ENCODE measurements at regions not wholly inside any gene's neighbourhood (a gene's known extent, or its start where the extent isn't known, plus 50 kb on each side); places are given as distances from the start of the nearest gene placed in this dataset.

DNA sequence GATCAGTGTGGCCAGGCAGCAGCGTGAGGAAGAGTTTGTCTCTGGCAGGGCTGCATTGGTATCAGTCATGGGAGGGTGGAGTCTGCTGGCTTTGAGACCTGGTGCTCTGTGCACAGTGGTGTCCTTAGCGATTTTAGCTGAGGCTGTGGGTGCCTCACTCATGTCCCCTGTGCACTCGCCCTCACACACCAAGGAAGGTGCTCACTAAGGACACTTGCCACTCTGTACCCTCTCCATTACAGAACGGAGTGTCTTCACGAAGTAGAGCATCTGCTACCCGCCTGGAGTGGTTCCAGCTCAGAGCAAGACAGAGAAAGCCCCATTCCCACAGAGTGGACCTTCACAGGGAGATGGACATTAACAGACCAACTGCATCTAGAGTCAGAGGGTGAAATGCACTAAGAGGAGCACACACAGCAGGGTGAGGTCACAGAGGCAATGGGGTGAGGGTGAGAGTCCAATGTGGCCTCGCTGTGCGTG lies 117.9 kb downstream of the MATN1 start:
- no peak overlapping the region for H3K4me3 ChIP-seq (ENCODE audit: low read depth in 1 of 2, low read length in 2 of 2)
- no peaks in the 10 kb centered on the region for H3K27me3 ChIP-seq (ENCODE audit: control insufficient read depth in 1 of 2, insufficient read depth in 2 of 2, low read length in 2 of 2)
- no peaks in the 10 kb centered on the region for H3K9me3 ChIP-seq (ENCODE audit: control insufficient read depth in 2 of 2, insufficient read depth in 1 of 2, low read depth in 1 of 2, low read length in 1 of 2)
- WGBS, 2 donors = 69 to 81% methylated on average over 8 of the region's 8 CpGs
- peaks cover 0 to 2% of the 10 kb centered on the region in 2 donors for H3K4me1 ChIP-seq (ENCODE audit: control insufficient read depth in 2 of 2, insufficient read depth in 2 of 2, low read length in 1 of 2)
- H3K27ac ChIP-seq (ENCODE audit: low read depth in 2 of 2, low read length in 1 of 2) = no peak overlapping the region
- H3K36me3 ChIP-seq (ENCODE audit: control insufficient read depth in 2 of 2, insufficient read depth in 2 of 2, low read length in 1 of 2) = no peaks in the 10 kb centered on the region

DNA sequence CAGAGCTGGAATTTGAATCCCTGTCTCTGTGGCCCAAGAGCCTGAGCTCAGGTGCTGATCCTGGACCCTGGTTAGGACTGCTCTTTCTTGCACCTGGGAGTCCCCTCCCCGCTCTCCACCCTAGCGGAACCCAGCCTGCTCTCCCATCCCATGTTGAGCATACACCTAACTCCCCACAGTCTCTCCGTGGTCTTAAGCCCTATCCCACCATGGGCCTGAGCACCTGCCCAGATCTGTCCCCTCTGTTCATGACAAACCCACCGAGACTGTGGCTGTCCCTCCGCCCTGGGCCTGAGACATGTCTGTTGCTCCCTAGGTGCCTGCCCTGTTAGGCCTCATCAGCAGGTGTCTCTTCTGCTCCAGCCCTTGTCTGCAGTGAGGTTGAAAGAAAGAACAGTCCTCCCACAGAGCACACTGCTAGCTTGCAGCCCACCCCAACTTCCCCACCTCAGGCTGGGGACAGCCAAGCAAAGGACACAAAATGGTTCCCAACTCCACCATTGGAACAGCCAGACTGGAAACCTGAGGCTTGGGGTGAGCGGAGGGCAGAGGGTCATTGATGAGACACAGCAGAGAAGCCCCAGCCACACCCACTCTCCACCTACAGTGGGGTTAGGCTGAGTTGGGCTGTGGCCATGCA lies 118.5 kb downstream of the MATN1 start:
- no peaks in the 10 kb centered on the region for H3K9me3 ChIP-seq (ENCODE audit: control insufficient read depth in 2 of 2, insufficient read depth in 1 of 2, low read depth in 1 of 2, low read length in 1 of 2)
- 80 to 86% methylated on average over 6 of the region's 6 CpGs for WGBS, 2 donors
- H3K36me3 ChIP-seq (ENCODE audit: control insufficient read depth in 2 of 2, insufficient read depth in 2 of 2, low read length in 1 of 2) = no peaks in the 10 kb centered on the region
- H3K27ac ChIP-seq (ENCODE audit: low read depth in 2 of 2, low read length in 1 of 2) = no peak overlapping the region
- no peaks in the 10 kb centered on the region for H3K27me3 ChIP-seq (ENCODE audit: control insufficient read depth in 1 of 2, insufficient read depth in 2 of 2, low read length in 2 of 2)
- H3K4me3 ChIP-seq (ENCODE audit: low read depth in 1 of 2, low read length in 2 of 2) = no peak overlapping the region
- peaks cover 0 to 2% of the 10 kb centered on the region in 2 donors for H3K4me1 ChIP-seq (ENCODE audit: control insufficient read depth in 2 of 2, insufficient read depth in 2 of 2, low read length in 1 of 2)

DNA sequence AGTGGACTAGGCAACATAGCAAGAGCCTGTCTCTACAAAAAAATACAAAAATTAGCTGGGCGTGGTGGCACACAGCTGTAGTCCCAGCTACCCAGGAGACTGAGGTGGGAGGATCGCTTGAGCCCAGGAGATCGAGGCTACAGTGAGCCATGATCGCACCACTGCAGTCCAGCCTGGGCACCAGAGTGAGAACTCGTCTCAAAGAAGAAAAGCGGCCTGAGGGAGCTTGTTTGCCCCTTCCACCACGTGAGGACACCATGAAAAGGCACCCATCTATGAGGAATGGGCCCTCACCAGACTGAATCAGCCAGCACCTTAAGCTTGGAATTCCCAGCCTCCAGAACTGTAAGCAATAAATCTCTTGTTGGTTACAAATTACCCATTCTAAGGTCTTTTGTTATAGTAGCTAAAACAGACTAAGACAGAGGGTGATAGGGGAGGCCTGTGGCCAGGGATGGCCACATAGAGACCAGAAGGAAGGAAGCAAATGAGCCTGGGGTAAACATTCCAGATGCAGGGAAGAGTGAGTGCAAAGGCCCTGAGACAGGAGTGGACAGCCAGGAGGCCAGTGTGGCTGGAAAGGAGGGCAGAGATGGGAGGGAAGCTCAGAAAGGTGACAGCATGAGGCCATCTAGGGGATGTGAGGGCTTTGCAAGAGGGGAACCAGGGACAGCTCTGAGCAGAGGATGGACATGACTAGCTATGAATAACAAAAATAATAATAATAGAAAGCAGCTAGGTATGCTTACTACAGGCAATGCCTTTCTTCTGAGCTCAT lies 120.1 kb downstream of the MATN1 start:
- H3K36me3 ChIP-seq (ENCODE audit: control insufficient read depth in 2 of 2, insufficient read depth in 2 of 2, low read length in 1 of 2) = no peaks in the 10 kb centered on the region
- no peaks in the 10 kb centered on the region for H3K27me3 ChIP-seq (ENCODE audit: control insufficient read depth in 1 of 2, insufficient read depth in 2 of 2, low read length in 2 of 2)
- 78 to 86% methylated on average over 7 of the region's 7 CpGs for WGBS, 2 donors
- no peak overlapping the region for H3K27ac ChIP-seq (ENCODE audit: low read depth in 2 of 2, low read length in 1 of 2)
- H3K9me3 ChIP-seq (ENCODE audit: control insufficient read depth in 2 of 2, insufficient read depth in 1 of 2, low read depth in 1 of 2, low read length in 1 of 2) = no peaks in the 10 kb centered on the region
- no peak overlapping the region for H3K4me3 ChIP-seq (ENCODE audit: low read depth in 1 of 2, low read length in 2 of 2)
- H3K4me1 ChIP-seq (ENCODE audit: control insufficient read depth in 2 of 2, insufficient read depth in 2 of 2, low read length in 1 of 2) = no peaks in the 10 kb centered on the region

DNA sequence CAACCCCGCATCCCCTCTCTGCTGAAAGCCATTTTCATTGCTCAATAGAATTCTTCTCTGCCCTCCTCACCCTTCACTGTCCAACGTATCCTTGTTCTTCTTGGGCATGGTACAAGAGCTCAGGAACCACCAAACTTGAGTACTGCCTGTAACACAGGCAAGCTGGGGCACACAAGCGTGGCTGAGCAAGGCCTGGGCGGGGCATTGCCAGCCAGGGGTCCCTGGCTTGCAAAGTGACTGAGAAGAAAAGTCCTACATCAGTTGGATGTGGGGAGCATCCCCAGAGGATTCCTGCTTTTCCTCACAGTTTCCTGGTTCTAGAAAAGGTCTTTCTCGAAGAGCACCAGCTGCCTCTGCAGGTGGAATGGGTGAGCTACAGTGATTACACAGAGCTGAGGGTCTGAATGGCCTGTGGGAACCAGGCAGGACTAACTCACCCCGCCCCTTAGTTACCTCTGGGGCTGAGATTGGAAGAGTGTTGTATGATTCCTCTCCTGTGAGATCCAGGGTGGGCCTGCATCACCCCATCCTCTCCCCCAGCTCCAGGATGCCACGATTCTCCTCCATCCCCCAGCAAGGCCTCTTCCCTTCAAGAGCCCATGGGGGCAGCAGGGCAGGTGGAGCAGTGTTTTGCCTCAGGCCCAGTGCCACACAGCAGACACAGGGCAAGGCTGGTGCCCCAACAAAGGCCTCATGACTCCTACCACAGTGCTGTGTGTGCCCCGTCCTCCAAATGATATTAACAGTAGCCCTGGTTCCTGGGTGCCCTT lies 121.9 kb downstream of the MATN1 start:
- Histone ChIP-seq H3K27ac (ENCODE audit: low read depth in 2 of 2, low read length in 1 of 2) (no peak overlapping the region), H3K4me3 (ENCODE audit: low read depth in 1 of 2, low read length in 2 of 2) (no peak overlapping the region), H3K36me3 (ENCODE audit: control insufficient read depth in 2 of 2, insufficient read depth in 2 of 2, low read length in 1 of 2) (no peaks in the 10 kb centered on the region), H3K27me3 (ENCODE audit: control insufficient read depth in 1 of 2, insufficient read depth in 2 of 2, low read length in 2 of 2) (no peaks in the 10 kb centered on the region), H3K9me3 (ENCODE audit: control insufficient read depth in 2 of 2, insufficient read depth in 1 of 2, low read depth in 1 of 2, low read length in 1 of 2) (no peaks in the 10 kb centered on the region), H3K4me1 (ENCODE audit: control insufficient read depth in 2 of 2, insufficient read depth in 2 of 2, low read length in 1 of 2) (no peaks in the 10 kb centered on the region)
- 82 to 85% methylated on average over 8 of the region's 8 CpGs for WGBS, 2 donors

DNA sequence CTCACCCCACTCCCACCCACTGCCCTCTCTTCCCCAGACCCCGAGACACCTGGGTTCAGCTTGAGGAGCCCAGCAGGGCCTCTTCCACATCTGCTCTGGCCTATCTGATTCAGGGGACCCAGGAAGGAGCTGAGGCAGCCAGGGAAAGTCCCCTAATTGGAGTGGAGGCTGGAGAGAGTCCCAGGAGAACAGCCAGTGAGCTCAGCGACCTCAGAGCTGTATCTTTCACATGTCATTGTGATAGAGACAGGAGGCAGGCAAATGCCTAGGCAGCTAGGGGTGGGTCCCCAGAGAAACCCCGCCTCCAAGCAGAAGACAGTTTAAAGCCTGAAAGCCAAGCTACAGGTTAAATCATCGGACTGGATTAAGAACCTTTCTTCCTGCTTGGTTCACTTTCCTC lies 122.7 kb downstream of the MATN1 start:
- 80 to 81% methylated on average over 4 of the region's 4 CpGs for WGBS, 2 donors
- no peak overlapping the region for H3K27ac ChIP-seq (ENCODE audit: low read depth in 2 of 2, low read length in 1 of 2)

DNA sequence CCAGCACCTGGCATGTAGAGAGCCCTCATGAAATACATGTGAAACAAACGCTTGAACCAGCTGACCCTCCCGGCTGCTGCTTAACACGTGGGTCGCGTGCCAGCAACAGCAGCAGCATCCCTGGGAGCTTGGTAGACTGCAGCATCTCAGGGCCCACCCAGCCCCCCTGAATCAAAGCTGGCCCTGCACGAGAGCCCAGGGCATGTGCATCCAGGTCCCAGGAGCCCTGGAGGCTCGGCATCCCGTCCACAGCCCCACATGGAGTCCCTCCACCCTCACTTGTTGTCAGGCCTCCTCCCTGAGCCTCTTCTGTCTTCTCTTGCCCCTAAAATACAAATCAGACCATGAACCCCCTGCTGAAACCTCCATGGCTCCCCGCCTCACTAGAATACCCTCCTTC lies 123.1 kb downstream of the MATN1 start:
- whole genome bisulfite sequencing, 2 donors = 77 to 81% methylated on average over 9 of the region's 9 CpGs
- no peaks in the 10 kb centered on the region for H3K27me3 ChIP-seq (ENCODE audit: control insufficient read depth in 1 of 2, insufficient read depth in 2 of 2, low read length in 2 of 2)
- no peaks in the 10 kb centered on the region for H3K9me3 ChIP-seq (ENCODE audit: control insufficient read depth in 2 of 2, insufficient read depth in 1 of 2, low read depth in 1 of 2, low read length in 1 of 2)
- H3K4me1 ChIP-seq (ENCODE audit: control insufficient read depth in 2 of 2, insufficient read depth in 2 of 2, low read length in 1 of 2) = no peaks in the 10 kb centered on the region
- no peak overlapping the region for H3K4me3 ChIP-seq (ENCODE audit: low read depth in 1 of 2, low read length in 2 of 2)
- H3K36me3 ChIP-seq (ENCODE audit: control insufficient read depth in 2 of 2, insufficient read depth in 2 of 2, low read length in 1 of 2) = no peaks in the 10 kb centered on the region
- H3K27ac ChIP-seq (ENCODE audit: low read depth in 2 of 2, low read length in 1 of 2) = no peak overlapping the region

More for the DNA sequence above, 122.7 kb downstream of the MATN1 start:
- Histone ChIP-seq H3K4me1 (ENCODE audit: control insufficient read depth in 2 of 2, insufficient read depth in 2 of 2, low read length in 1 of 2) (no peaks in the 10 kb centered on the region), H3K36me3 (ENCODE audit: control insufficient read depth in 2 of 2, insufficient read depth in 2 of 2, low read length in 1 of 2) (no peaks in the 10 kb centered on the region), H3K27me3 (ENCODE audit: control insufficient read depth in 1 of 2, insufficient read depth in 2 of 2, low read length in 2 of 2) (no peaks in the 10 kb centered on the region), H3K9me3 (ENCODE audit: control insufficient read depth in 2 of 2, insufficient read depth in 1 of 2, low read depth in 1 of 2, low read length in 1 of 2) (no peaks in the 10 kb centered on the region), H3K4me3 (ENCODE audit: low read depth in 1 of 2, low read length in 2 of 2) (no peak overlapping the region)

DNA sequence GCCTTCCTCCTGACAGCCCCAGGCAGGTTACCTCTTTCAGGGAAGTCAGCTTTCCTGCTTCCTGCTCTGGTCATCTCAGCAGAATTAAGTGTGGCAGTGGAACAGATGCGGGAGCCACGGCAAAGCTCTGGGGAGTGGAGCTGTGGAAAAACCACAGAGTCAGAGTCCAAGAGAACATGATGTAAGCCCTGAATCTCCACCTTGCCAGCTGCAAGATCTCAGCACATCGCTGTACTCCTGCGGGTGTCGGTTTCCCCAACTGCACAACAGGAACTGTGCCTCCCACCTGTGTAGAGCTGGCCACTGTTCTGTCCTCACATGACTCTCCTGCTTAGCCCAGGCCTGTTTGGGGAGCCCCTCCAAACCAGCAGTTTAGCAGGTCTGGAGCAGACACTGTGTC lies 123.7 kb downstream of the MATN1 start:
- H3K4me3 ChIP-seq (ENCODE audit: low read depth in 1 of 2, low read length in 2 of 2) = no peak overlapping the region
- no peak overlapping the region for H3K27ac ChIP-seq (ENCODE audit: low read depth in 2 of 2, low read length in 1 of 2)
- no peaks in the 10 kb centered on the region for H3K36me3 ChIP-seq (ENCODE audit: control insufficient read depth in 2 of 2, insufficient read depth in 2 of 2, low read length in 1 of 2)
- no peaks in the 10 kb centered on the region for H3K9me3 ChIP-seq (ENCODE audit: control insufficient read depth in 2 of 2, insufficient read depth in 1 of 2, low read depth in 1 of 2, low read length in 1 of 2)
- H3K27me3 ChIP-seq (ENCODE audit: control insufficient read depth in 1 of 2, insufficient read depth in 2 of 2, low read length in 2 of 2) = no peaks in the 10 kb centered on the region
- H3K4me1 ChIP-seq (ENCODE audit: control insufficient read depth in 2 of 2, insufficient read depth in 2 of 2, low read length in 1 of 2) = no peaks in the 10 kb centered on the region
- WGBS, 2 donors = 76 to 82% methylated on average over 5 of the region's 5 CpGs

DNA sequence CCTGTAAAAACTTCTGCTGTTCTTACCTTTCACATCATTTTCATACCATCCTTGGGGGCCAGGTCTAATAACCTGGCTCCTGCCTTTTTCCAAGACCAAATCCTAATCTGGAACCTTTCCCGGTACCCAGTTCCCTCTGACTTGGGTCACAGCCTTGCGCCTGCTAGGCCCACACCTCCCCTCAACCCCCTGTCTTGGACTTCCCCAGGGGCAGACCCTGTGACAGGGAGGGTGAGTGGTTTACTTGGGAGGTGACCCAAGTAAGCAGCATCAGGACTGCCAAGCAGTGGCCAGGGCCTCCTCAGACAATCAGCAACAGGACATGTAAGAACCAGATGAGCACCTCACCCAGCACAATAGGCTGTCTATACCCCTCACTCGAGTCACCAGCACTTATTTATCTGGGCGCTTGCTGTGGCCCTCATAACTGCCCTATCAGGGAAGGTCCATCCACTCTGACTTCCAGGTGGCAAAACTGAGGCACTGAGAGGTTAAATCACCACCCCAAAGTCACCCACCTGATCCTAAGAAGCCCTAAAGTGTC lies 124.7 kb downstream of the MATN1 start:
- no peaks in the 10 kb centered on the region for H3K27me3 ChIP-seq (ENCODE audit: control insufficient read depth in 1 of 2, insufficient read depth in 2 of 2, low read length in 2 of 2)
- no peak overlapping the region for H3K27ac ChIP-seq (ENCODE audit: low read depth in 2 of 2, low read length in 1 of 2)
- no peaks in the 10 kb centered on the region for H3K4me1 ChIP-seq (ENCODE audit: control insufficient read depth in 2 of 2, insufficient read depth in 2 of 2, low read length in 1 of 2)
- H3K9me3 ChIP-seq (ENCODE audit: control insufficient read depth in 2 of 2, insufficient read depth in 1 of 2, low read depth in 1 of 2, low read length in 1 of 2) = no peaks in the 10 kb centered on the region
- H3K4me3 ChIP-seq (ENCODE audit: low read depth in 1 of 2, low read length in 2 of 2) = no peak overlapping the region
- 83 to 84% methylated on average over 4 of the region's 4 CpGs for WGBS, 2 donors
- H3K36me3 ChIP-seq (ENCODE audit: control insufficient read depth in 2 of 2, insufficient read depth in 2 of 2, low read length in 1 of 2) = no peaks in the 10 kb centered on the region

DNA sequence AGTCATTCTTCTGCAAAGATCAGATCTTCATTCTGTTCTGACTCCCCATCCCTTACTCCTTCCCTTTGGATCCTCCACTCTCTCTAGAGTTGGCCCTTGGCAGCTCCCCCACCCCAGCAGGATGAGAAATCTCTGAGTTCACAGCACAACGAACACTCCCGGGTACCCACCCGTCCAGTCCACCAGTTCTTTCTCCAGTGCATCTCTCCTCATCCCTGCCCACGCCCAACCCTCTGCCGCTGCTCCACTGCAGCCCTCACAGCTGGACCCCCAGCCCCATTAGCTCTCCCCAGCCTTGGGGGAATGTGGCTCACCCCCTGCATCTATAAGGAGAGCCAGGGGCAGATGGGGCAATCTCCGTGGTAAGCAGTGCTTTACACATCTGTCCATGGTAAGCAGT lies 125.7 kb downstream of the MATN1 start:
- 63 to 64% methylated on average over 6 of the region's 6 CpGs for WGBS, 2 donors
- no peaks in the 10 kb centered on the region for H3K27me3 ChIP-seq (ENCODE audit: control insufficient read depth in 1 of 2, insufficient read depth in 2 of 2, low read length in 2 of 2)

More for the DNA sequence above, 125.7 kb downstream of the MATN1 start:
- Histone ChIP-seq H3K27ac (ENCODE audit: low read depth in 2 of 2, low read length in 1 of 2) (no peak overlapping the region), H3K4me1 (ENCODE audit: control insufficient read depth in 2 of 2, insufficient read depth in 2 of 2, low read length in 1 of 2) (no peaks in the 10 kb centered on the region), H3K36me3 (ENCODE audit: control insufficient read depth in 2 of 2, insufficient read depth in 2 of 2, low read length in 1 of 2) (no peaks in the 10 kb centered on the region), H3K4me3 (ENCODE audit: low read depth in 1 of 2, low read length in 2 of 2) (no peak overlapping the region), H3K9me3 (ENCODE audit: control insufficient read depth in 2 of 2, insufficient read depth in 1 of 2, low read depth in 1 of 2, low read length in 1 of 2) (no peaks in the 10 kb centered on the region)

Measured in esophagus (tissue), 2 donors.